A549 (cell line): ENCODE measurements at regions not wholly inside any gene's neighbourhood (a gene's known extent, or its start where the extent isn't known, plus 50 kb on each side); places are given as distances from the start of the nearest gene placed in this dataset.

Source experiments
- ATAC-seq, 2 experiments: fragments of 200-7000 bp in 1 of 2; fragments of >200 bp in 1 of 2; cut with Nextera tagmentation in 1 of 2; cut with Tn5 transposase in 1 of 2; 3 replicates each; pipeline versions ENCODE4 v1.8.0 to v1.9.1; 2018 to 2020; ENCODE audit warnings: mild to moderate bottlenecking in 1 of 2, moderate library complexity in 1 of 2
- CTCF ChIA-PET: fragments of 300-600 bp; sonication (Branson Sonifier 250); formaldehyde crosslinking; extraction: SDS; loops from one replicate; lab custom pipeline; 2021; ENCODE audit warnings: antibody characterized with exemption, inconsistent platforms; lab: Yijun Ruan, JAX
- POLR2A ChIA-PET: fragments of 350-600 bp; formaldehyde crosslinking; extraction: SDS; loops from one replicate; lab custom pipeline; 2021; ENCODE audit warnings: antibody characterized with exemption, inconsistent platforms; lab: Yijun Ruan, JAX
- DNase-seq, 2 experiments: peaks; one replicate each; pipeline versions ENCODE4 v3.0.0 to v3.0.0-alpha.2; 2011 to 2016; ENCODE audit warnings: low read depth in 1 of 2, low spot score in 1 of 2
- FAIRE-seq: peaks from 2 replicates; lab custom pipeline; 2011; peaks lifted over from hg19 to GRCh38; lab: Jason Lieb, UNC
- H3K27ac ChIP-seq, 2 experiments: fragments of >200 bp; sonication (Bioruptor Twin); formaldehyde crosslinking; 3 replicates each; pipeline ENCODE4 v1.5.1; 2016 to 2017
- H3K4me1 ChIP-seq: fragments of >200 bp; sonication (Bioruptor Twin); formaldehyde crosslinking; 3 replicates; pipeline ENCODE4 v1.6.1; 2016
- H3K4me2 ChIP-seq: fragments of >200 bp; sonication (Bioruptor Twin); formaldehyde crosslinking; 3 replicates; pipeline ENCODE4 v1.6.1; 2016
- H3K4me3 ChIP-seq: fragments of >200 bp; sonication (Bioruptor Twin); formaldehyde crosslinking; 3 replicates; pipeline ENCODE4 v1.5.1; 2016
- H3K9me3 ChIP-seq: fragments of >200 bp; sonication (Bioruptor Twin); formaldehyde crosslinking; 3 replicates; pipeline ENCODE4 v1.6.1; 2016
- CHD4 ChIP-seq: fragments of 200-600 bp; sonication (generic); IDR thresholded peaks from 2 replicates; pipeline ENCODE4 v1.6.1; 2016; ENCODE audit warnings: antibody characterized with exemption, mild to moderate bottlenecking, borderline replicate concordance
- EHF ChIP-seq: fragments of 250-450 bp; sonication (Bioruptor Pico); IDR thresholded peaks from 2 replicates; pipeline ENCODE4 v1.5.0; 2020; ENCODE audit warnings: mild to moderate bottlenecking
- EHMT2 ChIP-seq: fragments of 200-600 bp; sonication (generic); IDR thresholded peaks from 2 replicates; pipeline ENCODE4 v1.6.1; 2016; ENCODE audit warnings: antibody characterized with exemption, low read depth, mild to moderate bottlenecking, moderate library complexity
- ESRRA ChIP-seq: fragments of 150-350 bp; IDR thresholded peaks from 2 replicates; pipeline ENCODE4 v1.6.1; 2014; ENCODE audit warnings: mild to moderate bottlenecking, low read length, borderline replicate concordance
- FOSB ChIP-seq: fragments of 250-450 bp; sonication (Bioruptor Pico); IDR thresholded peaks from 2 replicates; pipeline ENCODE4 v1.5.0; 2020; ENCODE audit warnings: mild to moderate bottlenecking, moderate library complexity
- HEYL ChIP-seq: fragments of 250-450 bp; sonication (Bioruptor Pico); IDR thresholded peaks from 2 replicates; pipeline ENCODE4 v1.8.0; 2021; ENCODE audit warnings: mild to moderate bottlenecking, moderate library complexity
- HOXA7 ChIP-seq: fragments of 250-450 bp; sonication (Bioruptor Pico); IDR thresholded peaks from 2 replicates; pipeline ENCODE4 v1.5.0; 2020; ENCODE audit warnings: mild to moderate bottlenecking, moderate library complexity
- MAFK ChIP-seq: fragments of 450-650 bp; IDR thresholded peaks from 2 replicates; pipeline ENCODE4 v1.6.1; 2014; ENCODE audit not compliant: partially characterized antibody
- MAX ChIP-seq: IDR thresholded peaks from 2 replicates; pipeline ENCODE4 v1.6.1; 2012
- MAZ ChIP-seq: fragments of 150-350 bp; IDR thresholded peaks from 2 replicates; pipeline ENCODE4 v1.6.1; 2014; ENCODE audit warnings: antibody characterized with exemption, low read depth, low read length, borderline replicate concordance
- NR3C1 ChIP-seq: fragments of >200 bp; sonication (Bioruptor Twin); formaldehyde crosslinking; IDR thresholded peaks from 3 replicates; pipeline ENCODE4 v1.6.1; 2017
- PBX3 ChIP-seq: IDR thresholded peaks from 2 replicates; pipeline ENCODE4 v1.6.1; 2012
- POLR2AphosphoS2 ChIP-seq: conservative IDR thresholded peaks from 2 replicates; pipeline ENCODE4 v1.6.1; 2012; ENCODE audit warnings: low read length, improper control_type of control experiment, inconsistent platforms
- RCOR1 ChIP-seq: fragments of 150-350 bp; IDR thresholded peaks from 2 replicates; pipeline ENCODE4 v1.6.1; 2014; ENCODE audit warnings: antibody characterized with exemption, low read length, low read depth
- RFX5 ChIP-seq: fragments of 450-650 bp; IDR thresholded peaks from 2 replicates; pipeline ENCODE4 v1.7.1; 2014; ENCODE audit warnings: antibody characterized with exemption, mild to moderate bottlenecking, moderate library complexity
- TFCP2L1 ChIP-seq: fragments of 250-450 bp; sonication (Bioruptor Pico); IDR thresholded peaks from 2 replicates; pipeline ENCODE4 v1.5.0; 2021; ENCODE audit warnings: mild to moderate bottlenecking
- TP53 ChIP-seq: fragments of 250-450 bp; sonication (Bioruptor Pico); IDR thresholded peaks from 2 replicates; pipeline ENCODE4 v1.5.0; 2021; ENCODE audit warnings: mild to moderate bottlenecking, moderate library complexity
- ZFP36 ChIP-seq: fragments of 450-650 bp; IDR thresholded peaks from 2 replicates; pipeline ENCODE4 v1.6.1; 2014; ENCODE audit warnings: borderline replicate concordance; ENCODE audit not compliant: partially characterized antibody
- ZSCAN20 ChIP-seq: fragments of 250-450 bp; sonication (Bioruptor Pico); IDR thresholded peaks from 2 replicates; pipeline ENCODE4 v1.8.0; 2022; ENCODE audit warnings: mild to moderate bottlenecking, moderate library complexity
- WGBS: methylation state at CpG from one replicate; pipeline ENCODE4 v1.1.6; 2017; ENCODE audit errors: missing lambda C conversion rate; 5-methylcytosine and 5-hydroxymethylcytosine counted together

GRCh38 chr13:47017476-47017875, 120.6 kb upstream of the HTR2A start:
- TF ChIP-seq EHMT2 (no peak), RCOR1 (no peak), POLR2AphosphoS2 (no peak), MAFK (no peak)
- TF ChIP-seq, all 56 proteins: peak for 0
- no peak for ATAC-seq
- Histone ChIP-seq H3K4me1 (no peaks in the 10 kb centered on the region), H3K27ac (no peak overlapping the region), H3K4me3 (no peak overlapping the region), H3K9me3 (no peaks in the 10 kb centered on the region), H3K4me2 (no peak overlapping the region)
- DNase-seq: no peak
- WGBS: 0% methylated on average over 1 of the region's 1 CpG
- no peak for FAIRE-seq
- POLR2A ChIA-PET: no interaction called here
- CTCF ChIA-PET: no interaction called here

- POLR2A ChIA-PET: no interaction called here
Measured at GRCh38 chr13:47008318-47008717, 111.5 kb upstream of the HTR2A start.

GRCh38 chr13:47005756-47006414, 109.0 kb upstream of the HTR2A start:
- no peak overlapping the region for H3K4me3 ChIP-seq
- POLR2A ChIA-PET: no interaction called here
- no peak for TF ChIP-seq NR3C1
- no peak for TF ChIP-seq ZFP36
- TF ChIP-seq HOXA7 (CRISPR knock-in tag): no peak
- no peak for TF ChIP-seq FOSB
- no peak for TF ChIP-seq TFCP2L1 (CRISPR knock-in tag)
- no peak for TF ChIP-seq MAFK
- TF ChIP-seq, all 56 proteins: peak for 0
- Histone ChIP-seq H3K9me3 (no peaks in the 10 kb centered on the region), H3K4me1 (no peaks in the 10 kb centered on the region), H3K4me2 (no peak overlapping the region), H3K27ac (no peak overlapping the region)
- FAIRE-seq: no peak
- WGBS: 6% methylated on average over 2 of the region's 2 CpGs
- CTCF ChIA-PET: interaction anchor here (0.6 kb wide), 1 partner anchor 1109 kb away, joined by 3 read pairs; no protein-coding TSS in a partner anchor
- ATAC-seq: no peak
- no peak for DNase-seq

More at GRCh38 chr13:47008318-47008717, 111.5 kb upstream of the HTR2A start:
- Histone ChIP-seq H3K27ac (no peak overlapping the region), H3K9me3 (no peaks in the 10 kb centered on the region), H3K4me1 (no peaks in the 10 kb centered on the region), H3K4me3 (no peak overlapping the region), H3K4me2 (no peak overlapping the region)
- FAIRE-seq (no peak), DNase-seq (no peak), ATAC-seq (no peak)
- CTCF ChIA-PET: interaction anchor here (0.5 kb wide), 1 partner anchor 739 kb away, joined by 3 read pairs; no protein-coding TSS in a partner anchor
- 0% methylated on average over 2 of the region's 2 CpGs for WGBS
- TF ChIP-seq ESRRA (no peak), CHD4 (no peak), EHF (CRISPR knock-in tag) (no peak), HEYL (no peak), MAX (no peak), PBX3 (no peak), NR3C1 (no peak), RFX5 (no peak)

GRCh38 chr13:47004540-47004939, 107.7 kb upstream of the HTR2A start:
- Histone ChIP-seq H3K4me3 (no peak overlapping the region), H3K27ac (no peak overlapping the region), H3K4me2 (no peak overlapping the region), H3K9me3 (no peaks in the 10 kb centered on the region), H3K4me1 (no peaks in the 10 kb centered on the region)
- ChIA-PET CTCF (no interaction called here), POLR2A (no interaction called here)
- 0% methylated on average over 1 of the region's 1 CpG for WGBS
- TF ChIP-seq MAZ: no peak
- TF ChIP-seq ZSCAN20: no peak
- no peak for TF ChIP-seq TFCP2L1 (CRISPR knock-in tag)
- no peak for TF ChIP-seq TP53
- no peak for FAIRE-seq
- ATAC-seq: no peak
- DNase-seq: no peak
